HG02588 (cell line): ENCODE measurements at regions not wholly inside any gene's neighbourhood (a gene's known extent, or its start where the extent isn't known, plus 50 kb on each side); places are given as distances from the start of the nearest gene placed in this dataset.

Source experiments
- ATAC-seq: cut with Tn5 transposase; IDR thresholded peaks from one replicate; pipeline ENCODE4 v1.9.1; 2021; ENCODE audit warnings: mild to moderate bottlenecking, moderate library complexity; ENCODE audit not compliant: unreplicated experiment

GRCh38 chr18:40055262-40055661 lies 1899.8 kb upstream of the PIK3C3 start:
- no peak for ATAC-seq

GRCh38 chr18:40049716-40050115 lies 1905.3 kb upstream of the PIK3C3 start:
- ATAC-seq: no peak

- no peak for ATAC-seq
These were observed 1906.0 kb upstream of the PIK3C3 start for GRCh38 chr18:40048886-40049650.

GRCh38 chr18:40048253-40048652 lies 1906.8 kb upstream of the PIK3C3 start:
- no peak for ATAC-seq

GRCh38 chr18:40046596-40046995 lies 1908.4 kb upstream of the PIK3C3 start:
- no peak for ATAC-seq

GRCh38 chr18:40041951-40042350 lies 1913.1 kb upstream of the PIK3C3 start:
- no peak for ATAC-seq

GRCh38 chr18:40040574-40040973 lies 1914.5 kb upstream of the PIK3C3 start:
- ATAC-seq: no peak

GRCh38 chr18:40037356-40037755 lies 1917.7 kb upstream of the PIK3C3 start:
- no peak for ATAC-seq

GRCh38 chr18:40036861-40037260 lies 1918.2 kb upstream of the PIK3C3 start:
- ATAC-seq: no peak

- no peak for ATAC-seq
These were observed 1919.1 kb upstream of the PIK3C3 start for GRCh38 chr18:40035966-40036365.

- ATAC-seq: no peak
These were observed 1923.0 kb upstream of the PIK3C3 start for GRCh38 chr18:40032076-40032475.

- ATAC-seq: no peak
These were observed 1923.6 kb upstream of the PIK3C3 start for GRCh38 chr18:40031435-40031834.

- ATAC-seq: no peak
These were observed 1935.1 kb upstream of the PIK3C3 start for GRCh38 chr18:40019797-40020392.

GRCh38 chr18:40018266-40018665 lies 1936.8 kb upstream of the PIK3C3 start:
- no peak for ATAC-seq

GRCh38 chr18:40017021-40017420 lies 1938.0 kb upstream of the PIK3C3 start:
- ATAC-seq: no peak

- ATAC-seq: no peak
These were observed 1938.6 kb upstream of the PIK3C3 start for GRCh38 chr18:40016405-40016804.

- ATAC-seq: no peak
These were observed 1941.9 kb upstream of the PIK3C3 start for GRCh38 chr18:40013001-40013609.

GRCh38 chr18:40011201-40011600 lies 1943.8 kb upstream of the PIK3C3 start:
- ATAC-seq: no peak

- ATAC-seq: no peak
These were observed 1948.4 kb upstream of the PIK3C3 start for GRCh38 chr18:40006634-40007033.

- no peak for ATAC-seq
These were observed 1950.8 kb upstream of the PIK3C3 start for GRCh38 chr18:40004246-40004645.

- no peak for ATAC-seq
These were observed 1956.7 kb upstream of the PIK3C3 start for GRCh38 chr18:39998317-39998716.

- no peak for ATAC-seq
These were observed 1960.5 kb upstream of the PIK3C3 start for GRCh38 chr18:39994498-39994897.
